CD14-positive monocyte (primary cell): ENCODE measurements at regions not wholly inside any gene's neighbourhood (a gene's known extent, or its start where the extent isn't known, plus 50 kb on each side); places are given as distances from the start of the nearest gene placed in this dataset.

ENCODE experiments used
- DNase-seq, 3 donors: peaks; one replicate each; pipeline ENCODE4 v3.0.0-alpha.2; 2011 to 2022
- H2AFZ ChIP-seq: 2 replicates; pipeline ENCODE4 v1.6.0; 2012; ENCODE audit warnings: mild to moderate bottlenecking, low read depth, low read length, inconsistent platforms; ENCODE audit not compliant: insufficient read depth, poor library complexity, severe bottlenecking
- H3K27ac ChIP-seq, 2 donors: 1 replicate in 1 of 2; 2 replicates in 1 of 2; pipeline ENCODE4 v1.5.1; 2012 to 2013; ENCODE audit warnings: low read length in 2 of 2, control low read depth in 1 of 2, inconsistent platforms in 1 of 2, low read depth in 1 of 2, mild to moderate bottlenecking in 1 of 2
- H3K27me3 ChIP-seq, 2 donors: one replicate each; pipeline versions ENCODE4 v1.6.0 to v1.6.1; 2011 to 2013; ENCODE audit warnings: low read length in 2 of 2; ENCODE audit not compliant: control insufficient read depth in 2 of 2, insufficient read depth in 2 of 2
- H3K36me3 ChIP-seq, 2 donors: replicated peaks in 1 of 2; 1 replicate in 1 of 2; 2 replicates in 1 of 2; pipeline versions ENCODE4 v1.5.1 to v1.6.1; 2012 to 2013; ENCODE audit warnings: low read length in 2 of 2, control low read depth in 1 of 2, inconsistent platforms in 1 of 2, mild to moderate bottlenecking in 1 of 2; ENCODE audit not compliant: insufficient read depth in 2 of 2, control insufficient read depth in 1 of 2
- H3K4me1 ChIP-seq, 2 donors: 1 replicate in 1 of 2; 2 replicates in 1 of 2; pipeline versions ENCODE4 v1.5.1 to v1.6.1; 2012 to 2013; ENCODE audit warnings: low read length in 2 of 2, control low read depth in 1 of 2, inconsistent platforms in 1 of 2, mild to moderate bottlenecking in 1 of 2, moderate library complexity in 1 of 2; ENCODE audit not compliant: insufficient read depth in 2 of 2, control insufficient read depth in 1 of 2
- H3K4me2 ChIP-seq: replicated peaks from 2 replicates; pipeline ENCODE3; 2012; ENCODE audit warnings: low read length, moderate library complexity, mild to moderate bottlenecking; ENCODE audit not compliant: poor library complexity, severe bottlenecking; ENCODE audit errors: extremely low read depth
- H3K4me3 ChIP-seq, 3 experiments: fragments of 200-600 bp in 1 of 3; sonication (generic) in 1 of 3; replicated peaks in 1 of 3; 1 replicate in 2 of 3; 2 replicates in 1 of 3; pipeline ENCODE4 v1.5.1; 2011 to 2013; ENCODE audit warnings: low read length in 3 of 3, mild to moderate bottlenecking in 3 of 3, control low read depth in 2 of 3, low read depth in 2 of 3, inconsistent platforms in 1 of 3, moderate library complexity in 1 of 3
- H3K79me2 ChIP-seq: 2 replicates; pipeline ENCODE4 v1.6.0; 2012; ENCODE audit warnings: mild to moderate bottlenecking, control low read depth, inconsistent platforms, low read length, moderate library complexity; ENCODE audit not compliant: insufficient read depth
- H3K9ac ChIP-seq: 2 replicates; pipeline ENCODE4 v1.6.0; 2017; ENCODE audit warnings: low read length, mild to moderate bottlenecking; ENCODE audit not compliant: insufficient read depth, poor library complexity, severe bottlenecking
- H3K9me3 ChIP-seq, 2 donors: replicated peaks in 1 of 2; 1 replicate in 1 of 2; 2 replicates in 1 of 2; pipeline versions ENCODE4 v1.5.1 to v1.6.1; 2012 to 2013; ENCODE audit warnings: low read length in 2 of 2, control low read depth in 1 of 2; ENCODE audit not compliant: control insufficient read depth in 1 of 2, insufficient read depth in 1 of 2
- H4K20me1 ChIP-seq: 2 replicates; pipeline ENCODE4 v1.6.0; 2012; ENCODE audit warnings: mild to moderate bottlenecking, low read length, control low read depth, moderate library complexity; ENCODE audit not compliant: insufficient read depth
- H3K27ac Mint-ChIP-seq, 7 donors: one replicate each; pipeline ENCODE4 v1.8.0; 2020; ENCODE audit warnings: mild to moderate bottlenecking in 7 of 7, mixed read lengths in 7 of 7, moderate library complexity in 6 of 7, inconsistent platforms in 2 of 7
- H3K27me3 Mint-ChIP-seq, 3 donors: one replicate each; pipeline ENCODE4 v1.8.0; 2021 to 2022; ENCODE audit warnings: low read depth in 3 of 3, mild to moderate bottlenecking in 3 of 3, mixed read lengths in 3 of 3, moderate library complexity in 3 of 3, inconsistent platforms in 1 of 3
- H3K36me3 Mint-ChIP-seq, 2 donors: one replicate each; pipeline ENCODE4 v1.8.0; 2020; ENCODE audit warnings: mixed read lengths in 2 of 2, inconsistent platforms in 1 of 2, mild to moderate bottlenecking in 1 of 2
- H3K4me1 Mint-ChIP-seq: one replicate; pipeline ENCODE4 v1.8.0; 2020; ENCODE audit warnings: mild to moderate bottlenecking, mixed read lengths
- H3K4me3 Mint-ChIP-seq, 2 donors: one replicate each; pipeline ENCODE4 v1.8.0; 2020; ENCODE audit warnings: mild to moderate bottlenecking in 2 of 2, mixed read lengths in 2 of 2, moderate library complexity in 1 of 2
- H3K9me3 Mint-ChIP-seq, 7 donors: one replicate each; pipeline ENCODE4 v1.8.0; 2020 to 2022; ENCODE audit warnings: mixed read lengths in 7 of 7, mild to moderate bottlenecking in 6 of 7, moderate library complexity in 6 of 7, inconsistent platforms in 2 of 7
- WGBS: methylation state at CpG from one replicate; pipeline ENCODE4 v1.1.5; 2013; ENCODE audit warnings: missing lambda C conversion rate; ENCODE audit not compliant: insufficient coverage; 5-methylcytosine and 5-hydroxymethylcytosine counted together
- intact Hi-C, 2 donors: fragments of 100-400 bp; cut with micrococcal nuclease; formaldehyde crosslinking; loops; one replicate each; pipeline versions ENCODE4 v1.15.0 to v1.15.1; 2023
- TF ChIP-seq, protein P1 (sequence below): fragments of 200-600 bp; IDR thresholded peaks from one replicate; pipeline ENCODE4 v1.8.0; 2022; ENCODE audit warnings: antibody characterized with exemption, mild to moderate bottlenecking

DNA sequence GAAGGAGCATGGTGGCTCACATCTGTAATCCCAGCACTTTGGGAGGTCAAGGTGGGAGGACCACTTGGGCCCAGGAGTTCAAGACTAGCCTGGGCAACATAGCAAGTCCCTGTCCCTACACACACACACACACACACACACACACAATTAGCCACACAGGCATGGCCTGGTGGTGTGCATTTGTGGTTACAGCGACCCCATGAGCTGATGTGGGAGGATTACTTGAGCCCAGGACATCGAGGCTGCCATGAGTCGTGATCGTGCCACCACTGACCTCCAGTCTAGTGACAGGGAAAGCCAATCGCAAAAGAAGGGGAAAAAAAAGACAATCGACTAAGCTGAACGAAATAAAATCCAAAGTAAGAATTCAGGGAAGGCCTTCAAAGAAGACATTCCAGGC is 67.9 kb downstream of the TBX3 start:
- Histone ChIP-seq H3K4me1 (no peaks in the 10 kb centered on the region), H3K4me2 (no peak overlapping the region), H3K27me3 (peaks cover 0 to 2% of the 10 kb centered on the region in 2 donors), H3K9ac (no peak overlapping the region), H3K36me3 (no peaks in the 10 kb centered on the region), H4K20me1 (no peaks in the 10 kb centered on the region), H3K4me3 (no peak overlapping the region), H3K9me3 (no peaks in the 10 kb centered on the region), H2AFZ (no peak overlapping the region), H3K79me2 (no peaks in the 10 kb centered on the region), H3K27ac (no peak overlapping the region)
- H3K36me3 Mint-ChIP-seq = no peaks in the 10 kb centered on the region
- WGBS = 87% methylated on average over 6 of the region's 7 CpGs
- no peak overlapping the region for H3K4me3 Mint-ChIP-seq
- no peak for DNase-seq
- H3K27ac Mint-ChIP-seq = no peak overlapping the region
- TF ChIP-seq, protein P1, sequence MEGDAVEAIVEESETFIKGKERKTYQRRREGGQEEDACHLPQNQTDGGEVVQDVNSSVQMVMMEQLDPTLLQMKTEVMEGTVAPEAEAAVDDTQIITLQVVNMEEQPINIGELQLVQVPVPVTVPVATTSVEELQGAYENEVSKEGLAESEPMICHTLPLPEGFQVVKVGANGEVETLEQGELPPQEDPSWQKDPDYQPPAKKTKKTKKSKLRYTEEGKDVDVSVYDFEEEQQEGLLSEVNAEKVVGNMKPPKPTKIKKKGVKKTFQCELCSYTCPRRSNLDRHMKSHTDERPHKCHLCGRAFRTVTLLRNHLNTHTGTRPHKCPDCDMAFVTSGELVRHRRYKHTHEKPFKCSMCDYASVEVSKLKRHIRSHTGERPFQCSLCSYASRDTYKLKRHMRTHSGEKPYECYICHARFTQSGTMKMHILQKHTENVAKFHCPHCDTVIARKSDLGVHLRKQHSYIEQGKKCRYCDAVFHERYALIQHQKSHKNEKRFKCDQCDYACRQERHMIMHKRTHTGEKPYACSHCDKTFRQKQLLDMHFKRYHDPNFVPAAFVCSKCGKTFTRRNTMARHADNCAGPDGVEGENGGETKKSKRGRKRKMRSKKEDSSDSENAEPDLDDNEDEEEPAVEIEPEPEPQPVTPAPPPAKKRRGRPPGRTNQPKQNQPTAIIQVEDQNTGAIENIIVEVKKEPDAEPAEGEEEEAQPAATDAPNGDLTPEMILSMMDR = no peak
- H3K27me3 Mint-ChIP-seq = peaks cover 0 to 11% (median 1%) of the 10 kb centered on the region in 3 donors
- intact Hi-C loops = no loop called here
- H3K9me3 Mint-ChIP-seq = peaks cover 3 to 10% (median 8%) of the 10 kb centered on the region in 7 donors
- H3K4me1 Mint-ChIP-seq = no peaks in the 10 kb centered on the region

DNA sequence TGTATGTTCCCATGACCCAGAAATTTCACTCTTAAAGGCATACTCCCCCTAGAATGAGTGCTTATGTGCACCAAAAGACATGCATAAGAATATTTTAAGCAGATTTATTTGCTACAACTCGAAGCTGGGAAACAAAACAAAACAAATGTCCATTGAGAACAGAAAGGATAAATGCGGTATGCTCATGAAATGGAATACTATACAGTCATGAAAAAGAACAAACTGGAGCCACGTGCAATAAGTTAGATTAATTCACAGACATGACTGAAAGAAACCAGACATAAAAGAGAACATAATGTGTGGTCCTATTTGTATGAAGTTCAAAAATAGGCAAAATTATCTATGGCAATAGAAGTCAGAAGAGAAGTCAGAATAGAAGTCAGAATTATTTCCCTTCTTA is 69.9 kb downstream of the TBX3 start:
- Histone ChIP-seq H3K4me1 (no peaks in the 10 kb centered on the region), H3K4me3 (no peak overlapping the region), H3K27me3 (peaks cover 0 to 2% of the 10 kb centered on the region in 2 donors), H4K20me1 (no peaks in the 10 kb centered on the region), H3K36me3 (no peaks in the 10 kb centered on the region), H3K9ac (no peak overlapping the region), H3K9me3 (no peaks in the 10 kb centered on the region), H2AFZ (no peak overlapping the region), H3K79me2 (no peaks in the 10 kb centered on the region), H3K4me2 (no peak overlapping the region), H3K27ac (no peak overlapping the region)
- no peak overlapping the region for H3K27ac Mint-ChIP-seq
- no peaks in the 10 kb centered on the region for H3K4me1 Mint-ChIP-seq
- WGBS = 80% methylated on average over 1 of the region's 3 CpGs
- no peak for DNase-seq
- H3K9me3 Mint-ChIP-seq = peaks cover 3 to 10% (median 8%) of the 10 kb centered on the region in 7 donors
- H3K36me3 Mint-ChIP-seq = no peaks in the 10 kb centered on the region
- TF ChIP-seq, protein P1 = no peak
- intact Hi-C loops = no loop called here
- H3K4me3 Mint-ChIP-seq = no peak overlapping the region
- H3K27me3 Mint-ChIP-seq = peaks cover 0 to 11% (median 3%) of the 10 kb centered on the region in 3 donors
